HUES48 (cell line): ENCODE measurements at regions not wholly inside any gene's neighbourhood (a gene's known extent, or its start where the extent isn't known, plus 50 kb on each side); places are given as distances from the start of the nearest gene placed in this dataset.

Experiments
- H3K27ac ChIP-seq: one replicate; pipeline ENCODE4 v1.7.0; 2013; ENCODE audit warnings: low read depth, low read length, inconsistent platforms
- H3K27me3 ChIP-seq: 2 replicates; pipeline ENCODE4 v1.6.1; 2013; ENCODE audit warnings: mild to moderate bottlenecking, low read length; ENCODE audit not compliant: control insufficient read depth, insufficient read depth
- H3K36me3 ChIP-seq: 2 replicates; pipeline ENCODE4 v1.6.1; 2013; ENCODE audit warnings: low read length; ENCODE audit not compliant: control insufficient read depth, insufficient read depth
- H3K4me1 ChIP-seq: 2 replicates; pipeline ENCODE4 v1.6.1; 2013; ENCODE audit warnings: mild to moderate bottlenecking, low read length; ENCODE audit not compliant: control insufficient read depth, insufficient read depth
- H3K4me3 ChIP-seq: 2 replicates; pipeline ENCODE4 v1.5.1; 2013; ENCODE audit warnings: mild to moderate bottlenecking, low read depth, low read length
- H3K9ac ChIP-seq: 2 replicates; pipeline ENCODE4 v1.6.1; 2013; ENCODE audit warnings: mild to moderate bottlenecking, low read depth, low read length, moderate library complexity
- H3K9me3 ChIP-seq: 2 replicates; pipeline ENCODE4 v1.6.1; 2013; ENCODE audit warnings: low read length; ENCODE audit not compliant: control insufficient read depth, insufficient read depth

- H3K27ac ChIP-seq: peak overlapping the region; percentile 46
- peak overlapping the region; percentile 41; the same call in 1 of the 2 replicates for H3K9ac ChIP-seq
- peaks cover 28% of the 10 kb centered on the region for H3K4me1 ChIP-seq
- no peaks in the 10 kb centered on the region for H3K36me3 ChIP-seq
- H3K9me3 ChIP-seq: peaks cover 16% of the 10 kb centered on the region
- no peak overlapping the region; the same call in 1 of the 2 replicates for H3K4me3 ChIP-seq
- H3K27me3 ChIP-seq: no peaks in the 10 kb centered on the region
Observed at GRCh38 chr1:229710746-229711145, 84.7 kb downstream of the URB2 start.

GRCh38 chr1:229714306-229714705 is 88.3 kb downstream of the URB2 start:
- no peak overlapping the region for H3K27ac ChIP-seq
- no peak overlapping the region for H3K9ac ChIP-seq
- H3K27me3 ChIP-seq: no peaks in the 10 kb centered on the region
- no peaks in the 10 kb centered on the region for H3K36me3 ChIP-seq
- H3K4me1 ChIP-seq: peaks cover 38% of the 10 kb centered on the region
- H3K4me3 ChIP-seq: no peak overlapping the region
- H3K9me3 ChIP-seq: no peaks in the 10 kb centered on the region

GRCh38 chr1:229714964-229715603 is 89.0 kb downstream of the URB2 start:
- H3K27ac ChIP-seq: no peak overlapping the region
- H3K27me3 ChIP-seq: no peaks in the 10 kb centered on the region
- H3K9me3 ChIP-seq: no peaks in the 10 kb centered on the region
- no peaks in the 10 kb centered on the region for H3K36me3 ChIP-seq
- H3K9ac ChIP-seq: no peak overlapping the region
- H3K4me3 ChIP-seq: no peak overlapping the region
- peaks cover 30% of the 10 kb centered on the region for H3K4me1 ChIP-seq

GRCh38 chr1:229716069-229716468 is 90.0 kb downstream of the URB2 start:
- peaks cover 3% of the 10 kb centered on the region for H3K9me3 ChIP-seq
- peaks cover 21% of the 10 kb centered on the region for H3K4me1 ChIP-seq
- peak overlapping the region; percentile 26; the same call in 1 of the 2 replicates for H3K4me3 ChIP-seq
- no peak overlapping the region for H3K27ac ChIP-seq
- no peaks in the 10 kb centered on the region for H3K27me3 ChIP-seq
- H3K9ac ChIP-seq: no peak overlapping the region
- no peaks in the 10 kb centered on the region for H3K36me3 ChIP-seq

GRCh38 chr1:229716704-229717103 is 90.7 kb downstream of the URB2 start:
- H3K9me3 ChIP-seq: peaks cover 3% of the 10 kb centered on the region
- H3K36me3 ChIP-seq: no peaks in the 10 kb centered on the region
- H3K4me3 ChIP-seq: no peak overlapping the region
- no peaks in the 10 kb centered on the region for H3K27me3 ChIP-seq
- no peak overlapping the region for H3K9ac ChIP-seq
- peaks cover 17% of the 10 kb centered on the region for H3K4me1 ChIP-seq
- no peak overlapping the region for H3K27ac ChIP-seq

- Histone ChIP-seq H3K9me3 (peaks cover 3% of the 10 kb centered on the region), H3K4me3 (no peak overlapping the region), H3K27me3 (no peaks in the 10 kb centered on the region), H3K27ac (no peak overlapping the region), H3K36me3 (no peaks in the 10 kb centered on the region), H3K9ac (no peak overlapping the region), H3K4me1 (peaks cover 17% of the 10 kb centered on the region)
Observed at GRCh38 chr1:229717786-229718576, 91.9 kb downstream of the URB2 start.

GRCh38 chr1:229726061-229726460 is 100.0 kb downstream of the URB2 start:
- Histone ChIP-seq H3K36me3 (no peaks in the 10 kb centered on the region), H3K9ac (no peak overlapping the region)

GRCh38 chr1:229729916-229730315 is 103.9 kb downstream of the URB2 start:
- H3K9ac ChIP-seq: no peak overlapping the region
- no peaks in the 10 kb centered on the region for H3K9me3 ChIP-seq
- no peaks in the 10 kb centered on the region for H3K4me1 ChIP-seq
- H3K27ac ChIP-seq: no peak overlapping the region
- H3K36me3 ChIP-seq: no peaks in the 10 kb centered on the region
- no peak overlapping the region for H3K4me3 ChIP-seq
- H3K27me3 ChIP-seq: no peaks in the 10 kb centered on the region

More at GRCh38 chr1:229726061-229726460, 100.0 kb downstream of the URB2 start:
- no peak overlapping the region for H3K27ac ChIP-seq
- no peaks in the 10 kb centered on the region for H3K4me1 ChIP-seq
- no peaks in the 10 kb centered on the region for H3K9me3 ChIP-seq
- no peak overlapping the region for H3K4me3 ChIP-seq
- no peaks in the 10 kb centered on the region for H3K27me3 ChIP-seq

GRCh38 chr1:229730573-229730972 is 104.5 kb downstream of the URB2 start:
- no peaks in the 10 kb centered on the region for H3K27me3 ChIP-seq
- H3K4me3 ChIP-seq: no peak overlapping the region
- H3K27ac ChIP-seq: no peak overlapping the region
- no peak overlapping the region for H3K9ac ChIP-seq
- H3K4me1 ChIP-seq: no peaks in the 10 kb centered on the region
- H3K36me3 ChIP-seq: no peaks in the 10 kb centered on the region
- no peaks in the 10 kb centered on the region for H3K9me3 ChIP-seq

GRCh38 chr1:229732061-229732460 is 106.0 kb downstream of the URB2 start:
- Histone ChIP-seq H3K36me3 (no peaks in the 10 kb centered on the region), H3K9ac (no peak overlapping the region), H3K9me3 (peaks cover 11% of the 10 kb centered on the region), H3K27ac (no peak overlapping the region), H3K27me3 (no peaks in the 10 kb centered on the region), H3K4me1 (no peaks in the 10 kb centered on the region), H3K4me3 (no peak overlapping the region)

- Histone ChIP-seq H3K27ac (no peak overlapping the region), H3K9me3 (peaks cover 14% of the 10 kb centered on the region), H3K4me3 (no peak overlapping the region), H3K36me3 (no peaks in the 10 kb centered on the region), H3K27me3 (no peaks in the 10 kb centered on the region), H3K9ac (no peak overlapping the region), H3K4me1 (no peaks in the 10 kb centered on the region)
Observed at GRCh38 chr1:229736376-229736775, 110.3 kb downstream of the URB2 start.
